Spleen (tissue), 7 donors: ENCODE measurements at regions not wholly inside any gene's neighbourhood (a gene's known extent, or its start where the extent isn't known, plus 50 kb on each side); places are given as distances from the start of the nearest gene placed in this dataset.

Experiments
- POLR2A ChIP-seq, 3 donors: fragments of 450-650 bp; IDR thresholded peaks; one replicate each; pipeline ENCODE4 v1.5.1; 2017; ENCODE audit warnings: antibody characterized with exemption in 3 of 3, mild to moderate bottlenecking in 1 of 3
- POLR2AphosphoS5 ChIP-seq, 3 donors: sonication (generic); formaldehyde crosslinking; IDR thresholded peaks; one replicate each; pipeline ENCODE4 v1.5.1; 2017; ENCODE audit warnings: antibody characterized with exemption in 3 of 3
- TF ChIP-seq, protein P1 (sequence below), 11 experiments: fragments of 200-600 bp in 7 of 11; fragments of 450-650 bp in 4 of 11; sonication (generic) in 4 of 11; IDR thresholded peaks in 8 of 11; conservative IDR thresholded peaks in 3 of 11; 1 replicate in 7 of 11; 2 replicates in 4 of 11; pipeline versions ENCODE4 v1.4.0 to v1.8.0; 2016 to 2021; ENCODE audit warnings: antibody characterized with exemption in 11 of 11, inconsistent platforms in 4 of 11, mild to moderate bottlenecking in 1 of 11
- donor health status: DM: no; HTN: no; CAD: no; lungs with moderate emphysema.
- donor health status: DM: no; HTN: no; CAD: no.
- donor health status: DM: no; HTN: no; CAD: no.

DNA sequence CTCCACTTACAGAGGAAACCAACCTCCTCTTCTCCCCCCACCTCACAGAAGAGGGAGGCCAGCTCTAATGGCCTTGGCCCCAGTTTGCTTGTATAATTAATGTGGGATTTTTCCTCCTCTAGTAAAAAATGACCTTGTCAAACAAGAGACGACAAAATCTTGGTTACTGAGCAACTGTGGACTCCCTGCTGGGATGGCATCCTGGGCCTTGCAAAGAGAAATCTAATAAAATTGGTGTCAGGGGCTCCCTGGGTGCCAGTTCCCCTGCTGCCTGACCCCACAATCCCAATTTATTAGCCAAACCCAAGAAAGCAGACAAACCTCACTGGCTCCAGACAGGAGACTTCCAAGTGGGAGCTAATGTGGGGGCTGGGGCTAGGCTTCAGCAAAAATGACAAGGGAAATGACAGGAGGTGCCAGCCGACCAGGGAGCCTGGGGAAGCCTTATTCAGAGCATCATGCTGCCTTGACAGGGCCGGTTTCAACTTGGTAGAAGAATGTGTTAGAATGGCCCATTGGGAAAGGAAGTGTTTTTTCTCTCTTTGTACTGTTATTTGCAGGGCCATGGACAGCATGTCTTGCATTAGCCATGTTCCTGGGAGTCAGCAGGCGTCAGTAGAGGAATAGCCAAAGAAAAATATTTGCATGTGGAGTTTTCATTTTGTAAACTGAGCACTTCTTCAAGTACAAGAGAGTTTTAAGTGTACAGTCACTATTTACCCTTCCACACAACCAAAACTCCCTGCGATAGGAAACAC lies 816.9 kb downstream of the DHX35 start:
- TF ChIP-seq, protein P1, sequence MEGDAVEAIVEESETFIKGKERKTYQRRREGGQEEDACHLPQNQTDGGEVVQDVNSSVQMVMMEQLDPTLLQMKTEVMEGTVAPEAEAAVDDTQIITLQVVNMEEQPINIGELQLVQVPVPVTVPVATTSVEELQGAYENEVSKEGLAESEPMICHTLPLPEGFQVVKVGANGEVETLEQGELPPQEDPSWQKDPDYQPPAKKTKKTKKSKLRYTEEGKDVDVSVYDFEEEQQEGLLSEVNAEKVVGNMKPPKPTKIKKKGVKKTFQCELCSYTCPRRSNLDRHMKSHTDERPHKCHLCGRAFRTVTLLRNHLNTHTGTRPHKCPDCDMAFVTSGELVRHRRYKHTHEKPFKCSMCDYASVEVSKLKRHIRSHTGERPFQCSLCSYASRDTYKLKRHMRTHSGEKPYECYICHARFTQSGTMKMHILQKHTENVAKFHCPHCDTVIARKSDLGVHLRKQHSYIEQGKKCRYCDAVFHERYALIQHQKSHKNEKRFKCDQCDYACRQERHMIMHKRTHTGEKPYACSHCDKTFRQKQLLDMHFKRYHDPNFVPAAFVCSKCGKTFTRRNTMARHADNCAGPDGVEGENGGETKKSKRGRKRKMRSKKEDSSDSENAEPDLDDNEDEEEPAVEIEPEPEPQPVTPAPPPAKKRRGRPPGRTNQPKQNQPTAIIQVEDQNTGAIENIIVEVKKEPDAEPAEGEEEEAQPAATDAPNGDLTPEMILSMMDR (IDR thresholded peaks at IDR 0.05 in 8 of 11, conservative IDR thresholded peaks at IDR 0.05 in 3 of 11) = no peak
- TF ChIP-seq POLR2A (IDR thresholded peaks at IDR 0.05) (no peak), POLR2AphosphoS5 (IDR thresholded peaks at IDR 0.05) (no peak)
